Spleen (tissue), 7 donors: ENCODE measurements at regions not wholly inside any gene's neighbourhood (a gene's known extent, or its start where the extent isn't known, plus 50 kb on each side); places are given as distances from the start of the nearest gene placed in this dataset.

Experiments used
- CTCF ChIP-seq, 11 experiments: fragments of 200-600 bp in 7 of 11; fragments of 450-650 bp in 4 of 11; sonication (generic) in 4 of 11; IDR thresholded peaks in 8 of 11; conservative IDR thresholded peaks in 3 of 11; 1 replicate in 7 of 11; 2 replicates in 4 of 11; pipeline versions ENCODE4 v1.4.0 to v1.8.0; 2016 to 2021; ENCODE audit warnings: antibody characterized with exemption in 11 of 11, inconsistent platforms in 4 of 11, mild to moderate bottlenecking in 1 of 11
- POLR2AphosphoS5 ChIP-seq, 3 donors: sonication (generic); formaldehyde crosslinking; IDR thresholded peaks; one replicate each; pipeline ENCODE4 v1.5.1; 2017; ENCODE audit warnings: antibody characterized with exemption in 3 of 3
- donor health status: DM: no; HTN: no; CAD: no; lungs with moderate emphysema.
- donor health status: DM: no; HTN: no; CAD: no.
- donor health status: DM: no; HTN: no; CAD: no.

- TF ChIP-seq CTCF (IDR thresholded peaks at IDR 0.05 in 8 of 11, conservative IDR thresholded peaks at IDR 0.05 in 3 of 11), result no peak
- no peak for TF ChIP-seq POLR2AphosphoS5 (IDR thresholded peaks at IDR 0.05)
Measured at GRCh38 chr4:131381055-131381454, 1768.0 kb upstream of the PCDH10 start.
